ENCODE measurements at regions not wholly inside any gene's neighbourhood (a gene's known extent, or its start where the extent isn't known, plus 50 kb on each side); places are given as distances from the start of the nearest gene placed in this dataset.

GRCh38 chr15:96262097-96262496 lies 68.4 kb upstream of the NR2F2 start:
- no peak for TF ChIP-seq POLR2A (IDR thresholded peaks at IDR 0.05; ENCODE audit: low read depth, low read length)
- no peak for FAIRE-seq
- DNase-seq (ENCODE audit: insufficient read length, low spot score) = no peak

GRCh38 chr15:96262549-96263489 lies 67.7 kb upstream of the NR2F2 start:
- DNase-seq (ENCODE audit: insufficient read length, low spot score) (no peak), FAIRE-seq (no peak)
- no peak for TF ChIP-seq POLR2A (IDR thresholded peaks at IDR 0.05; ENCODE audit: low read depth, low read length)

GRCh38 chr15:96264351-96264798 lies 66.1 kb upstream of the NR2F2 start:
- no peak for TF ChIP-seq POLR2A (IDR thresholded peaks at IDR 0.05; ENCODE audit: low read depth, low read length)
- no peak for FAIRE-seq
- DNase-seq (ENCODE audit: insufficient read length, low spot score) = no peak

- DNase-seq (ENCODE audit: insufficient read length, low spot score) (peak; percentile 19), FAIRE-seq (peak; percentile 57)
- no peak for TF ChIP-seq POLR2A (IDR thresholded peaks at IDR 0.05; ENCODE audit: low read depth, low read length)
Observed at GRCh38 chr15:96264801-96265515, 65.5 kb upstream of the NR2F2 start.

GRCh38 chr15:96266456-96266855 lies 64.0 kb upstream of the NR2F2 start:
- DNase-seq (ENCODE audit: insufficient read length, low spot score) = no peak
- FAIRE-seq = no peak
- no peak for TF ChIP-seq POLR2A (IDR thresholded peaks at IDR 0.05; ENCODE audit: low read depth, low read length)

GRCh38 chr15:96267463-96267862 lies 63.0 kb upstream of the NR2F2 start:
- FAIRE-seq = no peak
- DNase-seq (ENCODE audit: insufficient read length, low spot score) = no peak
- TF ChIP-seq POLR2A (IDR thresholded peaks at IDR 0.05; ENCODE audit: low read depth, low read length) = no peak

- DNase-seq (ENCODE audit: insufficient read length, low spot score) (peak; percentile 3), FAIRE-seq (no peak)
- no peak for TF ChIP-seq POLR2A (IDR thresholded peaks at IDR 0.05; ENCODE audit: low read depth, low read length)
Observed at GRCh38 chr15:96268442-96269204, 61.9 kb upstream of the NR2F2 start.

GRCh38 chr15:96270581-96271172 lies 59.8 kb upstream of the NR2F2 start:
- FAIRE-seq = no peak
- no peak for DNase-seq (ENCODE audit: insufficient read length, low spot score)
- no peak for TF ChIP-seq POLR2A (IDR thresholded peaks at IDR 0.05; ENCODE audit: low read depth, low read length)

GRCh38 chr15:96272427-96272826 lies 58.1 kb upstream of the NR2F2 start:
- DNase-seq (ENCODE audit: insufficient read length, low spot score) (no peak), FAIRE-seq (no peak)
- no peak for TF ChIP-seq POLR2A (IDR thresholded peaks at IDR 0.05; ENCODE audit: low read depth, low read length)

- DNase-seq (ENCODE audit: insufficient read length, low spot score) (peak; percentile 33), FAIRE-seq (peak; percentile 91)
- TF ChIP-seq POLR2A (IDR thresholded peaks at IDR 0.05; ENCODE audit: low read depth, low read length) = no peak
Observed at GRCh38 chr15:96273317-96274086, 57.0 kb upstream of the NR2F2 start.

- DNase-seq (ENCODE audit: insufficient read length, low spot score) (no peak), FAIRE-seq (no peak)
- no peak for TF ChIP-seq POLR2A (IDR thresholded peaks at IDR 0.05; ENCODE audit: low read depth, low read length)
Observed at GRCh38 chr15:96274087-96274440, 56.4 kb upstream of the NR2F2 start.

GRCh38 chr15:96274698-96275097 lies 55.8 kb upstream of the NR2F2 start:
- DNase-seq (ENCODE audit: insufficient read length, low spot score) (no peak), FAIRE-seq (no peak)

More at GRCh38 chr15:96274698-96275097, 55.8 kb upstream of the NR2F2 start:
- no peak for TF ChIP-seq POLR2A (IDR thresholded peaks at IDR 0.05; ENCODE audit: low read depth, low read length)
